Neural cell (in vitro differentiated cells): ENCODE measurements at regions not wholly inside any gene's neighbourhood (a gene's known extent, or its start where the extent isn't known, plus 50 kb on each side); places are given as distances from the start of the nearest gene placed in this dataset.

Source experiments
- H2AFZ ChIP-seq: fragments of 200-600, 300-800 bp; sonication (generic), shearing (Covaris generic); 2 replicates; pipeline ENCODE4 v1.6.0; 2014; ENCODE audit warnings: low read depth, mild to moderate bottlenecking, antibody characterized with exemption, low read length, moderate library complexity
- H3F3A ChIP-seq: fragments of 200-600 bp; shearing (Covaris generic); 2 replicates; pipeline ENCODE4 v1.6.1; 2016; ENCODE audit warnings: mild to moderate bottlenecking, moderate library complexity, mixed read lengths, antibody characterized with exemption, low read length; ENCODE audit not compliant: insufficient read depth, poor library complexity, severe bottlenecking
- H3K27ac ChIP-seq: fragments of 200-600, 300-800 bp; sonication (generic), shearing (Covaris generic); 2 replicates; pipeline ENCODE4 v1.5.1; 2014; ENCODE audit warnings: mild to moderate bottlenecking, low read length, moderate library complexity
- H3K27me3 ChIP-seq: fragments of 300-800, 200-600 bp; sonication (generic), shearing (Covaris generic); 2 replicates; pipeline ENCODE4 v1.6.0; 2014; ENCODE audit warnings: mild to moderate bottlenecking, low read depth, low read length, moderate library complexity; ENCODE audit not compliant: insufficient read depth
- H3K36me3 ChIP-seq: fragments of 300-800, 200-600 bp; sonication (generic), shearing (Covaris generic); 2 replicates; pipeline ENCODE4 v1.5.1; 2014; ENCODE audit warnings: mild to moderate bottlenecking, antibody characterized with exemption, low read length, moderate library complexity; ENCODE audit not compliant: insufficient read depth
- H3K4me2 ChIP-seq: fragments of 300-800, 200-600 bp; sonication (generic), shearing (Covaris generic); 2 replicates; pipeline ENCODE4 v1.6.0; 2014; ENCODE audit warnings: mild to moderate bottlenecking, low read length
- H3K4me3 ChIP-seq: fragments of 300-800, 200-600 bp; sonication (generic), shearing (Covaris generic); 2 replicates; pipeline ENCODE4 v1.5.1; 2014; ENCODE audit warnings: mild to moderate bottlenecking, low read length, moderate library complexity
- H3K79me2 ChIP-seq: fragments of 200-600 bp; shearing (Covaris generic); replicated peaks from 2 replicates; pipeline ENCODE4 v1.6.0; 2014; ENCODE audit warnings: mild to moderate bottlenecking, low read length, moderate library complexity; ENCODE audit not compliant: insufficient read depth
- H3K9ac ChIP-seq: fragments of 300-800, 200-600 bp; sonication (generic), shearing (Covaris generic); 2 replicates; pipeline ENCODE4 v1.6.1; 2016; ENCODE audit warnings: mild to moderate bottlenecking, low read length, mixed read lengths
- H3K9me2 ChIP-seq: fragments of 200-600 bp; shearing (Covaris generic); 2 replicates; pipeline ENCODE4 v1.6.1; 2016; ENCODE audit warnings: mild to moderate bottlenecking, low read length, mixed read lengths; ENCODE audit not compliant: insufficient read depth
- H3K9me3 ChIP-seq: fragments of 200-600, 300-800 bp; sonication (generic), shearing (Covaris generic); 2 replicates; pipeline ENCODE4 v1.6.1; 2016; ENCODE audit warnings: mild to moderate bottlenecking, mixed run types, low read length, moderate library complexity, mixed read lengths
- H4K20me1 ChIP-seq: fragments of 200-600 bp; shearing (Covaris generic); 2 replicates; pipeline ENCODE4 v1.6.1; 2016; ENCODE audit warnings: mild to moderate bottlenecking, mixed run types; ENCODE audit not compliant: insufficient read depth
- CTCF ChIP-seq: fragments of 450-650 bp; IDR thresholded peaks from 2 replicates; pipeline ENCODE4 v1.5.1; 2014; ENCODE audit warnings: antibody characterized with exemption, mild to moderate bottlenecking, moderate library complexity; ENCODE audit not compliant: poor library complexity, severe bottlenecking
- EP300 ChIP-seq: fragments of 450-650 bp; conservative IDR thresholded peaks from 2 replicates; pipeline ENCODE4 v1.6.1; 2014; ENCODE audit warnings: antibody characterized with exemption, mild to moderate bottlenecking, moderate library complexity; ENCODE audit not compliant: poor library complexity, severe bottlenecking
- EZH2 ChIP-seq: fragments of 200-600, 300-800 bp; shearing (Covaris generic), sonication (generic); IDR thresholded peaks from 2 replicates; pipeline ENCODE4 v1.6.1; 2014; ENCODE audit warnings: antibody characterized with exemption, low read length, borderline replicate concordance, mild to moderate bottlenecking; ENCODE audit not compliant: insufficient read depth, poor library complexity, severe bottlenecking
- MXI1 ChIP-seq: fragments of 450-650 bp; conservative IDR thresholded peaks from 2 replicates; pipeline ENCODE4 v1.6.1; 2014; ENCODE audit warnings: antibody characterized with exemption, mild to moderate bottlenecking; ENCODE audit not compliant: poor library complexity, severe bottlenecking
- POLR2AphosphoS5 ChIP-seq: IDR thresholded peaks from 2 replicates; pipeline ENCODE4 v1.6.1; 2012
- SMC3 ChIP-seq: fragments of 450-650 bp; conservative IDR thresholded peaks from 2 replicates; pipeline ENCODE4 v1.6.1; 2014; ENCODE audit warnings: antibody characterized with exemption, mild to moderate bottlenecking, moderate library complexity; ENCODE audit not compliant: poor library complexity
- TAF1 ChIP-seq: IDR thresholded peaks from 2 replicates; pipeline ENCODE4 v1.6.1; 2012; ENCODE audit warnings: low read depth
- TF ChIP-seq, protein P1 (sequence below): IDR thresholded peaks from 2 replicates; pipeline ENCODE4 v1.6.1; 2012; ENCODE audit warnings: borderline replicate concordance

DNA sequence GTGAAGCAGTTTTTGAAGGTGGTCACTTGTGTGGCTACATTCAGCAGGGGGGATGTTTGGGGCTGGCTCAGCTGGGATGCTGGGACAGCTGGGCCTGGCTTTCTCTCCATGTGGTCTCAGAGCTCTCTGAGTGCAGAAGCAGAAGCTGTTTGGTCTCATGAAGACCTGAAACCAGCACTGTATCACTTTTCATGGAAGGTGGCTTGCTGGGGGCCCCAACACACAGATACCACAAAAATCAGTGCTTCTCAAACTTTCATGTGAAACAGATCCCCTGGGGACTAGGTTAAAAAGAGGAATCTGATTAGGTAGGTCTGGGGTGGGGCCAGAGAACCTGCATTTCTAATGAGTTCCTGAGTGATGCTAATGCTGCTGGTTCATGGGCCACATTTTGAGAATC lies 347.3 kb downstream of the DHX35 start:
- Histone ChIP-seq H3K27me3 (no peaks in the 10 kb centered on the region), H3K4me3 (no peak overlapping the region), H3K9me2 (no peaks in the 10 kb centered on the region), H3K27ac (no peak overlapping the region), H3K4me2 (no peak overlapping the region), H3K9me3 (no peaks in the 10 kb centered on the region), H3K36me3 (no peaks in the 10 kb centered on the region), H2AFZ (no peak overlapping the region), H3F3A (no peaks in the 10 kb centered on the region), H3K79me2 (no peaks in the 10 kb centered on the region), H3K9ac (no peak overlapping the region), H4K20me1 (no peaks in the 10 kb centered on the region)
- TF ChIP-seq, protein P1, sequence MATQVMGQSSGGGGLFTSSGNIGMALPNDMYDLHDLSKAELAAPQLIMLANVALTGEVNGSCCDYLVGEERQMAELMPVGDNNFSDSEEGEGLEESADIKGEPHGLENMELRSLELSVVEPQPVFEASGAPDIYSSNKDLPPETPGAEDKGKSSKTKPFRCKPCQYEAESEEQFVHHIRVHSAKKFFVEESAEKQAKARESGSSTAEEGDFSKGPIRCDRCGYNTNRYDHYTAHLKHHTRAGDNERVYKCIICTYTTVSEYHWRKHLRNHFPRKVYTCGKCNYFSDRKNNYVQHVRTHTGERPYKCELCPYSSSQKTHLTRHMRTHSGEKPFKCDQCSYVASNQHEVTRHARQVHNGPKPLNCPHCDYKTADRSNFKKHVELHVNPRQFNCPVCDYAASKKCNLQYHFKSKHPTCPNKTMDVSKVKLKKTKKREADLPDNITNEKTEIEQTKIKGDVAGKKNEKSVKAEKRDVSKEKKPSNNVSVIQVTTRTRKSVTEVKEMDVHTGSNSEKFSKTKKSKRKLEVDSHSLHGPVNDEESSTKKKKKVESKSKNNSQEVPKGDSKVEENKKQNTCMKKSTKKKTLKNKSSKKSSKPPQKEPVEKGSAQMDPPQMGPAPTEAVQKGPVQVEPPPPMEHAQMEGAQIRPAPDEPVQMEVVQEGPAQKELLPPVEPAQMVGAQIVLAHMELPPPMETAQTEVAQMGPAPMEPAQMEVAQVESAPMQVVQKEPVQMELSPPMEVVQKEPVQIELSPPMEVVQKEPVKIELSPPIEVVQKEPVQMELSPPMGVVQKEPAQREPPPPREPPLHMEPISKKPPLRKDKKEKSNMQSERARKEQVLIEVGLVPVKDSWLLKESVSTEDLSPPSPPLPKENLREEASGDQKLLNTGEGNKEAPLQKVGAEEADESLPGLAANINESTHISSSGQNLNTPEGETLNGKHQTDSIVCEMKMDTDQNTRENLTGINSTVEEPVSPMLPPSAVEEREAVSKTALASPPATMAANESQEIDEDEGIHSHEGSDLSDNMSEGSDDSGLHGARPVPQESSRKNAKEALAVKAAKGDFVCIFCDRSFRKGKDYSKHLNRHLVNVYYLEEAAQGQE, result no peak
- no peak for TF ChIP-seq CTCF
- no peak for TF ChIP-seq EP300
- no peak for TF ChIP-seq POLR2AphosphoS5
- no peak for TF ChIP-seq MXI1
- no peak for TF ChIP-seq TAF1
- no peak for TF ChIP-seq SMC3

- Histone ChIP-seq H3K79me2 (no peaks in the 10 kb centered on the region), H3K9me2 (no peaks in the 10 kb centered on the region), H3K36me3 (no peaks in the 10 kb centered on the region), H3F3A (no peaks in the 10 kb centered on the region), H3K4me2 (no peak overlapping the region), H3K9ac (no peak overlapping the region), H3K4me3 (no peak overlapping the region), H3K9me3 (no peaks in the 10 kb centered on the region), H2AFZ (no peak overlapping the region), H3K27me3 (no peaks in the 10 kb centered on the region), H4K20me1 (no peaks in the 10 kb centered on the region), H3K27ac (no peak overlapping the region)
- TF ChIP-seq EZH2 (no peak), POLR2AphosphoS5 (no peak), MXI1 (no peak)
- TF ChIP-seq, protein P1, result no peak
Measured at GRCh38 chr20:39302312-39302711, 340.2 kb downstream of the DHX35 start.
